ENCODE measurements at regions not wholly inside any gene's neighbourhood (a gene's known extent, or its start where the extent isn't known, plus 50 kb on each side); places are given as distances from the start of the nearest gene placed in this dataset.

DNA sequence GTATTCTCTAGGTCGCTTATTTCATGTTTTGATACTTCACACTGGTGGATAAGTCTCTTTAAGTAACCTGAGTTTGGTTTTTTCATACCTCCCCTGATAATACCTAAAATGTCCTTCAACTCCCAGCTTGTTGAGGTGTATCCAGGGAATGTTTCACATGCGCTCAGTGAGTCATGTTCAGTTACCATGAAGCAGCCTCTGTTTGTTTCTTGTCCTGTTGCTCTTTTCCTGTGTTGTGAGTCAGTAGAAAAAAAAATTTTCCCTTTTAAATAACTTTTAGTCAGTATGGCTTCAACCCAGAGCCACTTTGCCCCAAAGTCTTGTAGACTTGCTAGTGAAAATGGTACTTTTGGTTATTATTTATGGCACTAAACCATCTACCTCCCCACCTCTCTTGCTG is 278.4 kb upstream of the ZPLD1 start:
- Histone ChIP-seq H3K4me1 (ENCODE audit: control insufficient read depth in 3 of 3, insufficient read depth in 3 of 3, low read length in 3 of 3) (no peaks in the 10 kb centered on the region), H3K27me3 (ENCODE audit: control insufficient read depth in 3 of 3, insufficient read depth in 3 of 3, low read length in 3 of 3) (no peaks in the 10 kb centered on the region), H3K36me3 (ENCODE audit: control insufficient read depth in 3 of 3, insufficient read depth in 3 of 3, low read length in 3 of 3) (no peaks in the 10 kb centered on the region), H3K27ac (ENCODE audit: low read depth, low read length) (no peak overlapping the region), H3K9ac (ENCODE audit: low read depth in 1 of 3, low read length in 3 of 3) (no peak overlapping the region), H3K9me3 (ENCODE audit: control insufficient read depth in 3 of 3, low read length in 3 of 3) (no peaks in the 10 kb centered on the region), H3K4me3 (ENCODE audit: low read length in 3 of 3) (no peak overlapping the region)

DNA sequence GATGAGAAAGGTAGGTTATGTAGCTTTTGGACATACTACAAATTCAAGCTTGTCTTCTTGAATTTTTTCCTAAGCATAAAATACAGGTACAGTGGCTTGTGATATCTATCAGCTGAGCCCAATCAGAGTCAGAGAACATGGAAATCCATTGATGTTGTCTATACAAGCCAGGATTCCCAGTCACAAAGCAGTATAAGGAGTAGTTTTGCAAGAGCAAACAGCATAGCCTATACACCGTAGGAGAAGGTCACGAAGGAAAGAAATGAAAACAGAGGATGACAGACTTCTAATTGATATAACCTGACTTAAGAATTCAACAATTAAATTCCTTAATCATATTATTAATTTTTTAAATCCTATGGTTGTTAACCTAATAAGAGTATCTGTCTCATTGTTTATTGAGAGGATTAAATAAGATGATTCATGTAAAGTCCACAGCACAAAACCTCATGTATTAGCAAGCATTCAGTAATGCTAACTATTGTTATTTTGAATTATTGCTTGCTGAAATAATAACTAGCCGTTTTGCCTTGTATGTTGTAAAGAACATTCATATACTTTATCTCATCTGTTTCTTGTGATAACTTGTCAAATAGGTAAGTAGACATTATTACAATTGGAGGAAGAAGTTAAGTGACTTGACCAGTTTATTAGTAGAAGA is 276.6 kb upstream of the ZPLD1 start:
- Histone ChIP-seq H3K4me3 (ENCODE audit: low read length in 3 of 3) (no peak overlapping the region), H3K27me3 (ENCODE audit: control insufficient read depth in 3 of 3, insufficient read depth in 3 of 3, low read length in 3 of 3) (no peaks in the 10 kb centered on the region), H3K9ac (ENCODE audit: low read depth in 1 of 3, low read length in 3 of 3) (no peak overlapping the region), H3K27ac (ENCODE audit: low read depth, low read length) (no peak overlapping the region), H3K4me1 (ENCODE audit: control insufficient read depth in 3 of 3, insufficient read depth in 3 of 3, low read length in 3 of 3) (no peaks in the 10 kb centered on the region), H3K9me3 (ENCODE audit: control insufficient read depth in 3 of 3, low read length in 3 of 3) (no peaks in the 10 kb centered on the region), H3K36me3 (ENCODE audit: control insufficient read depth in 3 of 3, insufficient read depth in 3 of 3, low read length in 3 of 3) (no peaks in the 10 kb centered on the region)

DNA sequence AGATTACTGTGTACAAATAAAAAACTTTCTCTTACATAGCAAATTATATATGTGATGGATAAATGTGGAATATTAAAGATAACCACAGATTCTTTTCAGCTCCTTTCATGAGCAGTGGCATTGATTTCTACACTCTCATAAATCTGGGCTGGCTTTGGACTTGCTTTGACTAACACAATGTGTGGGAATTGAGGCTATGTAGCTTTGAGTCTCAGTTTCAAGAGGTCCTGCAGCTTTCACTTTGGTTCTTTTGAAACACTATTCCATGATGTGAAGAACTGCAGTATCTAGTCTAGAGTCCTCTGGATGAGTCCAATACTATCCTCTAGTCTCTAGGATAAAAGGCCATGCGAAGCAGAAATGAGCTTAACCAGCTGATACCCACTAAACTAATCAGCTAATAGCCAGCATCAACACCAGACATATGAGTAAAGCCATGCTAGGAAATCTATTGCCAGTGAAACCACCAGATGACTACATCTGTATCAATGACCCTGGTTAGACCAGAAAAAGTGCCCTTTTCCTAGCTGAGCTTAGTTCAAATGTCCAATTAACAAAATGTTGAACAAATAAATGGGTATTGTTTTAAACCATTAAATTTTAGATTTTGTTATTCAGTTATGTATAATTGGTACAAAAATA is 274.9 kb upstream of the ZPLD1 start:
- no peaks in the 10 kb centered on the region for H3K27me3 ChIP-seq (ENCODE audit: control insufficient read depth in 3 of 3, insufficient read depth in 3 of 3, low read length in 3 of 3)
- H3K27ac ChIP-seq (ENCODE audit: low read depth, low read length) = no peak overlapping the region

DNA sequence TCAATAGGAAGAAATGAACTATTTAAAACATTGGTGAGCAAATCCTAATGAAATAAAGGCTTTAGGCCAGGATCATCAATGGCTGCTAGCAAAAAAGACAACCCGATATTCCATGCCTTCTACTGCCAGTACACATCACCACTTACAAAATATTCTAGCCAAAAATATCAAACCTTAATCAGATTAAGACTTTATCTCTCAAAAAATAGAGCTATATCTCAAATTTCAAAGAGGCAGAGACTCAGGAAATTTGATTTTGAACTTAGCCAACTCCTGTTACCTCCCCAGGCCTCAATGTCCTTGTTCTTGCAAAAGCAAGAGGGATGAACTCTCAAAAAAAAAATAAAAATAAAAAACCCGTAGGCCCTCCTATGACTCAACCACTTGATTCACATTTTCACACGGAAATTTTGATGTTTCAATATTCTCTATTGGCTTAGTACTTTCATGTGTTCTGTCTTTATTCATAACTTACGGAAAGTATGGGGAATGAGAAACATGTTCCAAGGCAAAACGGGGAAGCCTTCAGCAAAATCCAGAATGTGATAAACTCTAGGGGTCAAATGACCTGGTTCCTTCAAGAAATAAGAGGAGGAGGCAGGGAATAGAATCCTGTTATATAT is 273.3 kb upstream of the ZPLD1 start:
- Histone ChIP-seq H3K9me3 (ENCODE audit: control insufficient read depth in 3 of 3, low read length in 3 of 3) (no peaks in the 10 kb centered on the region), H3K27ac (ENCODE audit: low read depth, low read length) (no peak overlapping the region), H3K9ac (ENCODE audit: low read depth in 1 of 3, low read length in 3 of 3) (no peak overlapping the region), H3K36me3 (ENCODE audit: control insufficient read depth in 3 of 3, insufficient read depth in 3 of 3, low read length in 3 of 3) (no peaks in the 10 kb centered on the region), H3K4me3 (ENCODE audit: low read length in 3 of 3) (no peak overlapping the region), H3K4me1 (ENCODE audit: control insufficient read depth in 3 of 3, insufficient read depth in 3 of 3, low read length in 3 of 3) (no peaks in the 10 kb centered on the region), H3K27me3 (ENCODE audit: control insufficient read depth in 3 of 3, insufficient read depth in 3 of 3, low read length in 3 of 3) (no peaks in the 10 kb centered on the region)

More for the DNA sequence above, 274.9 kb upstream of the ZPLD1 start:
- H3K4me1 ChIP-seq (ENCODE audit: control insufficient read depth in 3 of 3, insufficient read depth in 3 of 3, low read length in 3 of 3) = no peaks in the 10 kb centered on the region
- no peak overlapping the region for H3K9ac ChIP-seq (ENCODE audit: low read depth in 1 of 3, low read length in 3 of 3)
- H3K9me3 ChIP-seq (ENCODE audit: control insufficient read depth in 3 of 3, low read length in 3 of 3) = no peaks in the 10 kb centered on the region
- no peaks in the 10 kb centered on the region for H3K36me3 ChIP-seq (ENCODE audit: control insufficient read depth in 3 of 3, insufficient read depth in 3 of 3, low read length in 3 of 3)
- no peak overlapping the region for H3K4me3 ChIP-seq (ENCODE audit: low read length in 3 of 3)

DNA sequence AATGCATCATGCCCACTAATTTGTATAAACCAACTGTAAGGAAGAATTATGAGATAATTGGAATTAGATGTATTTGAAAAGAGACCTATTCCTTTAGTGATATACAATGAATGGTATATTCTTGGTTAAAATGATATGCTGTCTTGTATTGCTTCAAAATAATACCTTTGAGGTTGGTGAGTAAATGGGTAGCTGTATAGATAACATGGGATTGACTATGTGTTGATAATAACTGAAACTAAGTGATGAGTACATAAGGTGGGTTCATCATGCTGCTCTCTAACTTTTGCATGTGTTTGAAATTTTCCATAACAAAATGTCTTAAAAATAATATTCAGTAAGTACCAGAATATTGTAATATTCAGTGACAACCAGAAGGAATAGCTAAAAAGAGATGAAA is 272.6 kb upstream of the ZPLD1 start:
- Histone ChIP-seq H3K27me3 (ENCODE audit: control insufficient read depth in 3 of 3, insufficient read depth in 3 of 3, low read length in 3 of 3) (no peaks in the 10 kb centered on the region), H3K9ac (ENCODE audit: low read depth in 1 of 3, low read length in 3 of 3) (no peak overlapping the region), H3K4me1 (ENCODE audit: control insufficient read depth in 3 of 3, insufficient read depth in 3 of 3, low read length in 3 of 3) (no peaks in the 10 kb centered on the region), H3K9me3 (ENCODE audit: control insufficient read depth in 3 of 3, low read length in 3 of 3) (no peaks in the 10 kb centered on the region), H3K27ac (ENCODE audit: low read depth, low read length) (no peak overlapping the region), H3K4me3 (ENCODE audit: low read length in 3 of 3) (no peak overlapping the region), H3K36me3 (ENCODE audit: control insufficient read depth in 3 of 3, insufficient read depth in 3 of 3, low read length in 3 of 3) (no peaks in the 10 kb centered on the region)

DNA sequence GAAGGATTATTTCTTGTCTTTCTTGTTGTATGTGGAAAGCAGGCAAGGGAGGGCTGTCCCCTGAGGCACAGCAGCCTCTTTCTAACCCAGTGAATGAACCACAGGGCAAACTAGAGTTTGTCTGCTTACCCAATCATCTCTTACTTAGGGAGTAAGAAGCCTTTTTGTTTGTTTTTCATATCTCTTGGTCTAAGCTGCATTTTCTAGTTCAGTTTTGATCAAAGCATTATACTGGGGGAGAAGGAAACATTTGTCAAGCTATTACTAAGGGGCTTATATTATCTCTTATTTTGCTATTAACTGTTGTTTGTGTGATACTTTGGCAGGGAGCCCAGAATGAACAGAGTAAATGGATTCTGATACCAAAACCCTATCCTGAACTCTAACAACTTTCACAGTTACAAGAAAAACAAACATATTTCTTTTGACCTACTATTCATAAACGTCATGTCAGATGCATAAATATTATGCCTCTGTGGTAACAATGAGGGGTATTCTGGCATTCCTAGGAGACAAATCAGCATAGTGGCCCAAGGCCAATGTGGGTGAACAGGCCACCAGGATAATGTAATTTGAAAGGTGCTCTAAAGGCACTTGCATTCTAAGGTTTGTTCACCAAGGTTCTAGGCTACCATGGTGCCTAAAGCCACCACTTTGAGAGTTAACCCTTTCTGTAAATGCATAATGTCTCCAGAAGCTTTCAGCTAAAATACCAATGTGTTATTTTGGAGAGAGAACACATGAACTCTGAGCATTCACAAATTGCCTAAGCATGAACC is 271.6 kb upstream of the ZPLD1 start:
- H3K4me3 ChIP-seq (ENCODE audit: low read length in 3 of 3) = no peak overlapping the region
- no peaks in the 10 kb centered on the region for H3K4me1 ChIP-seq (ENCODE audit: control insufficient read depth in 3 of 3, insufficient read depth in 3 of 3, low read length in 3 of 3)
- H3K9ac ChIP-seq (ENCODE audit: low read depth in 1 of 3, low read length in 3 of 3) = no peak overlapping the region
- H3K27ac ChIP-seq (ENCODE audit: low read depth, low read length) = peak overlapping the region; percentile 5
- no peaks in the 10 kb centered on the region for H3K36me3 ChIP-seq (ENCODE audit: control insufficient read depth in 3 of 3, insufficient read depth in 3 of 3, low read length in 3 of 3)
- H3K9me3 ChIP-seq (ENCODE audit: control insufficient read depth in 3 of 3, low read length in 3 of 3) = no peaks in the 10 kb centered on the region
- H3K27me3 ChIP-seq (ENCODE audit: control insufficient read depth in 3 of 3, insufficient read depth in 3 of 3, low read length in 3 of 3) = no peaks in the 10 kb centered on the region

DNA sequence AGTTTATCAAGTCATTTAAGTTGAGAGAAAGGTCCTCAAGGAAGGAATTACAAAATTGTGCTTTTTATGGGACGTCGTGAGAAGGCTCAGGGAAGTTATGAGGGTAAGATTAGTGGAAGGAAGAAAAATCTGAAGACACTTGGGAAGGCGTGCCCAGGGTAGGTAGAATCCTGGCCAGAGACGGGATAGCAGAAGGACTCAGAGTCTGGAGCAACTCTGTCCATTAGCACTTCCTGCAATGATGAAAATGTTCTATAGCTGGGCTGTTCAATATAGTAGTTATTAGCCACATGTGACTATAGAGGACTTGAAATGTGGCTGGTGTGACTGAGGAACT is 271.0 kb upstream of the ZPLD1 start:
- H3K36me3 ChIP-seq (ENCODE audit: control insufficient read depth in 3 of 3, insufficient read depth in 3 of 3, low read length in 3 of 3) = no peaks in the 10 kb centered on the region
- no peak overlapping the region for H3K27ac ChIP-seq (ENCODE audit: low read depth, low read length)
- H3K9ac ChIP-seq (ENCODE audit: low read depth in 1 of 3, low read length in 3 of 3) = no peak overlapping the region
- no peaks in the 10 kb centered on the region for H3K27me3 ChIP-seq (ENCODE audit: control insufficient read depth in 3 of 3, insufficient read depth in 3 of 3, low read length in 3 of 3)
- H3K9me3 ChIP-seq (ENCODE audit: control insufficient read depth in 3 of 3, low read length in 3 of 3) = no peaks in the 10 kb centered on the region
- no peaks in the 10 kb centered on the region for H3K4me1 ChIP-seq (ENCODE audit: control insufficient read depth in 3 of 3, insufficient read depth in 3 of 3, low read length in 3 of 3)
- no peak overlapping the region for H3K4me3 ChIP-seq (ENCODE audit: low read length in 3 of 3)

DNA sequence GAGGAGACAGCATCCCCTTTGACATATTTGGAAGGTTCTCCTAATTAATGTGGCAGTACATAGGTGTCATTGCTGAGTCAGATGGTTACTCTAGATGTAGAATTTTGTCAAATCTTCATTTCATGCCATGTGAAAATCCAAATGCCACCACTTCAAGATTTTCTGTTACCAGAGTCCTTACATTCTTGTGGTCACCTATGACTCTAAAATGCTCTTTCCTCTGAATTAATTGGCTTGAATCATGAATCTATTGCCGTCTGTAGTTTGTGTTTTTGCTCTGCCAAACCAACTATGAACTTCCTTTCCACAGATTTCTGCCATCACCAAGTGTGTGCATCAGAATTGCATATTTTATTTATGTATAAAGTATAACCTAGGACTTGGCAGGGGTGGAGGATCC is 269.4 kb upstream of the ZPLD1 start:
- no peak overlapping the region for H3K9ac ChIP-seq (ENCODE audit: low read depth in 1 of 3, low read length in 3 of 3)
- no peaks in the 10 kb centered on the region for H3K36me3 ChIP-seq (ENCODE audit: control insufficient read depth in 3 of 3, insufficient read depth in 3 of 3, low read length in 3 of 3)
- no peak overlapping the region for H3K27ac ChIP-seq (ENCODE audit: low read depth, low read length)
- H3K9me3 ChIP-seq (ENCODE audit: control insufficient read depth in 3 of 3, low read length in 3 of 3) = no peaks in the 10 kb centered on the region
- H3K4me1 ChIP-seq (ENCODE audit: control insufficient read depth in 3 of 3, insufficient read depth in 3 of 3, low read length in 3 of 3) = no peaks in the 10 kb centered on the region
- H3K27me3 ChIP-seq (ENCODE audit: control insufficient read depth in 3 of 3, insufficient read depth in 3 of 3, low read length in 3 of 3) = no peaks in the 10 kb centered on the region
- no peak overlapping the region for H3K4me3 ChIP-seq (ENCODE audit: low read length in 3 of 3)

DNA sequence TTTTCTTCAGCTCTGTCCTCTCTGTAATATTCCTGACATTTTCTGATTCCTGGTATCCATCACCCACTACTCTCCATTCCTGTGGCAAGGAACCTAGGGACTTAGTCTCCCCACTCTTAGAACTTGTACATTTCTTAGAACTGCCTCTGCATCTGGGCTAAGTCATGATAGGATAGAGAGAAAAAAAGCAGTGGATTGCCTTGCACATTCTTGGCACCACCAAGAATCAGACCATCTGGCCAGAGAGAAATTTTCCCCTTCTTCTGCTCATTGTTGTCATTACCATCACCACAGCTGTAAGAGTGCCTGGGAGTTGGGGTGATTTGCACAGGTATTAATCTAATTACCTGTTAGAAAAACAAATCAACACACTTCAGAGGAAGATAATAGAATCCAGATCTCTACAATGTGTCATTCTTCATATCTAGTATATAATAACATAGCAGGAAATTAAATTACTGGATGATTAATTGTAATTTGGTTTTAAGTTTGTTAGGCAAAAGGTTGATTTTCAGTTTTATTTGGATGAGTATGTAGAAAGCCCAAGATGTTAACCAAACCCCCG is 264.8 kb upstream of the ZPLD1 start:
- no peak overlapping the region for H3K4me3 ChIP-seq (ENCODE audit: low read length in 3 of 3)
- no peaks in the 10 kb centered on the region for H3K27me3 ChIP-seq (ENCODE audit: control insufficient read depth in 3 of 3, insufficient read depth in 3 of 3, low read length in 3 of 3)
- H3K9ac ChIP-seq (ENCODE audit: low read depth in 1 of 3, low read length in 3 of 3) = no peak overlapping the region
- H3K27ac ChIP-seq (ENCODE audit: low read depth, low read length) = no peak overlapping the region
- no peaks in the 10 kb centered on the region for H3K9me3 ChIP-seq (ENCODE audit: control insufficient read depth in 3 of 3, low read length in 3 of 3)
- no peaks in the 10 kb centered on the region for H3K36me3 ChIP-seq (ENCODE audit: control insufficient read depth in 3 of 3, insufficient read depth in 3 of 3, low read length in 3 of 3)
- H3K4me1 ChIP-seq (ENCODE audit: control insufficient read depth in 3 of 3, insufficient read depth in 3 of 3, low read length in 3 of 3) = no peaks in the 10 kb centered on the region

DNA sequence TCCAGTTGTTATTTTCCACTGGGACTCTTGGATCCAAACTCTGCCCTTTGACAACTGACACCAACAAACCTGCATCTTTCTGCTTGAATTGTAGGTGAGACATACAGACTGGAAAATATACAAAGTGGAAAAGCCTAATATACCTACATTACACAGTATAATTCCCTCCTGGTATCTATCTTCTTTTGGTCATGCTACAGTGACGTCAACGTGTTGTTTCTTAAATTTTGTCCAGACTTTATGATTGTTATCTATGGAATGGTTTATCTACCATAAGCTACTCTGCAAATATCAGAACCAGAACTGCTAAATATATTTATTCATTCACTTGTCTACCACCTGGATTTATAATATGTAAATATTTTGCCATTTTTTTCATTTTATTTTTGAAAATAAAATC is 264.3 kb upstream of the ZPLD1 start:
- Histone ChIP-seq H3K9ac (ENCODE audit: low read depth in 1 of 3, low read length in 3 of 3) (no peak overlapping the region), H3K27me3 (ENCODE audit: control insufficient read depth in 3 of 3, insufficient read depth in 3 of 3, low read length in 3 of 3) (no peaks in the 10 kb centered on the region), H3K36me3 (ENCODE audit: control insufficient read depth in 3 of 3, insufficient read depth in 3 of 3, low read length in 3 of 3) (no peaks in the 10 kb centered on the region), H3K4me3 (ENCODE audit: low read length in 3 of 3) (no peak overlapping the region), H3K9me3 (ENCODE audit: control insufficient read depth in 3 of 3, low read length in 3 of 3) (no peaks in the 10 kb centered on the region), H3K4me1 (ENCODE audit: control insufficient read depth in 3 of 3, insufficient read depth in 3 of 3, low read length in 3 of 3) (no peaks in the 10 kb centered on the region), H3K27ac (ENCODE audit: low read depth, low read length) (no peak overlapping the region)
